NB4 (cell line): ENCODE measurements at regions not wholly inside any gene's neighbourhood (a gene's known extent, or its start where the extent isn't known, plus 50 kb on each side); places are given as distances from the start of the nearest gene placed in this dataset.
"Not testable (repeated sequence)": the region's sequence is repeated elsewhere in the genome, so short reads cannot be mapped to it uniquely, and the experiment has no call there.

Experiments used
- CTCF ChIP-seq: IDR thresholded peaks from one replicate; pipeline ENCODE4 v1.5.1; 2012; ENCODE audit warnings: low read depth, low read length
- MAX ChIP-seq: IDR thresholded peaks from 2 replicates; pipeline ENCODE4 v1.6.1; 2011; ENCODE audit warnings: low read depth, low read length
- POLR2A ChIP-seq: IDR thresholded peaks from 2 replicates; pipeline ENCODE4 v1.6.1; 2011; ENCODE audit warnings: mild to moderate bottlenecking; ENCODE audit not compliant: insufficient read length; ENCODE audit errors: extremely low read depth

GRCh38 chr21:9751087-9751585 is 770.2 kb upstream of the TPTE start:
- TF ChIP-seq CTCF, POLR2A, MAX: not testable (repeated sequence)
